Left ventricle myocardium inferior (tissue), 1 donor: ENCODE measurements at regions not wholly inside any gene's neighbourhood (a gene's known extent, or its start where the extent isn't known, plus 50 kb on each side); places are given as distances from the start of the nearest gene placed in this dataset.

ENCODE experiments used
- DNase-seq: peaks from one replicate; pipeline ENCODE4 v3.0.0-alpha.2; 2020
- H3K27ac ChIP-seq: fragments of 200-600 bp; replicated peaks from 2 replicates; pipeline ENCODE4 v1.8.0; 2021
- H3K27me3 ChIP-seq: fragments of 200-600 bp; 2 replicates; pipeline ENCODE4 v1.8.0; 2021; ENCODE audit warnings: low read depth
- H3K36me3 ChIP-seq: fragments of 200-600 bp; 2 replicates; pipeline ENCODE4 v1.8.0; 2021
- H3K4me1 ChIP-seq: fragments of 200-600 bp; 2 replicates; pipeline ENCODE4 v1.8.0; 2021
- H3K4me3 ChIP-seq: fragments of 200-600 bp; 2 replicates; pipeline ENCODE4 v1.8.0; 2021; ENCODE audit warnings: mild to moderate bottlenecking, moderate library complexity
- H3K9me3 ChIP-seq: fragments of 200-600 bp; replicated peaks from 2 replicates; pipeline ENCODE4 v1.8.0; 2021
- intact Hi-C: fragments of 100-400 bp; cut with micrococcal nuclease; formaldehyde crosslinking; loops from one replicate; pipeline ENCODE4 v1.11.0; 2022
- TF ChIP-seq, protein P1 (sequence below): fragments of 200-600 bp; IDR thresholded peaks from 2 replicates; pipeline ENCODE4 v1.8.0; 2021; ENCODE audit warnings: antibody characterized with exemption, mild to moderate bottlenecking, borderline replicate concordance
- donor health status: DM: no; HTN: yes; CAD: no; lungs with severe emphysema.

GRCh38 chr5:167839065-167839464 lies 452.4 kb upstream of the WWC1 start:
- no peaks in the 10 kb centered on the region for H3K27me3 ChIP-seq
- peaks cover 5% of the 10 kb centered on the region for H3K9me3 ChIP-seq
- H3K27ac ChIP-seq: no peak overlapping the region
- DNase-seq: no peak
- no peak overlapping the region for H3K4me3 ChIP-seq
- H3K36me3 ChIP-seq: no peaks in the 10 kb centered on the region
- TF ChIP-seq, protein P1, sequence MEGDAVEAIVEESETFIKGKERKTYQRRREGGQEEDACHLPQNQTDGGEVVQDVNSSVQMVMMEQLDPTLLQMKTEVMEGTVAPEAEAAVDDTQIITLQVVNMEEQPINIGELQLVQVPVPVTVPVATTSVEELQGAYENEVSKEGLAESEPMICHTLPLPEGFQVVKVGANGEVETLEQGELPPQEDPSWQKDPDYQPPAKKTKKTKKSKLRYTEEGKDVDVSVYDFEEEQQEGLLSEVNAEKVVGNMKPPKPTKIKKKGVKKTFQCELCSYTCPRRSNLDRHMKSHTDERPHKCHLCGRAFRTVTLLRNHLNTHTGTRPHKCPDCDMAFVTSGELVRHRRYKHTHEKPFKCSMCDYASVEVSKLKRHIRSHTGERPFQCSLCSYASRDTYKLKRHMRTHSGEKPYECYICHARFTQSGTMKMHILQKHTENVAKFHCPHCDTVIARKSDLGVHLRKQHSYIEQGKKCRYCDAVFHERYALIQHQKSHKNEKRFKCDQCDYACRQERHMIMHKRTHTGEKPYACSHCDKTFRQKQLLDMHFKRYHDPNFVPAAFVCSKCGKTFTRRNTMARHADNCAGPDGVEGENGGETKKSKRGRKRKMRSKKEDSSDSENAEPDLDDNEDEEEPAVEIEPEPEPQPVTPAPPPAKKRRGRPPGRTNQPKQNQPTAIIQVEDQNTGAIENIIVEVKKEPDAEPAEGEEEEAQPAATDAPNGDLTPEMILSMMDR: no peak
- no peaks in the 10 kb centered on the region for H3K4me1 ChIP-seq
- intact Hi-C loops: no loop called here

DNA sequence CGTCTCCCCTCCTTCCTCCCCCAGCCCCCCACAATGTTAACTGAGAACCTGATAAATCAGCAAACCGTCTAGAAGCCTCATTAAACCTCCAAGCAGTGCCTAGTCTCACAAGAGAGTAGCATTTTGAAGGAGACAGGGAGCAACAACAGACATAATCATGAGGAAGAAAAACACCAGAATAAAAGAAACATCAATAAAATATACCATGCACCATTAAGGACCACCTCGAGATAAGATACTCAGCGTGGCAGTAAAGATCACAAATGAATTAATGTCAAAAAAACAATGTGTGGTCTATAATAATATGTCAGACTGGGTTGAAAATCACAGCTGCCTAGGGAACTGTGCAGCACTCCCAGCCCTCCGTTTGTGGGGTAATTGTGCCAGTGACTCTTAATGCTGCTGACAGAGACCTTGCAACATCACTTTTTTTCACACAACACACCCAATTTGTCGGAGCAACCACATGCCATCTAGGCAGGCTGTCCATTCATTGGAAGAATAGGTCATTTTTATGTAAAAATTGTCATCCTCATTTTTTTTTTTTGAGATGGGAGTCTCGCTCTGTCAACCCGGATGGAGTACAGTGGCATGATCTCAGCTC lies 450.8 kb upstream of the WWC1 start:
- DNase-seq: no peak
- Histone ChIP-seq H3K4me1 (no peaks in the 10 kb centered on the region), H3K27me3 (no peaks in the 10 kb centered on the region), H3K36me3 (no peaks in the 10 kb centered on the region), H3K27ac (no peak overlapping the region), H3K4me3 (no peak overlapping the region), H3K9me3 (peaks cover 5% of the 10 kb centered on the region)
- TF ChIP-seq, protein P1: no peak
- intact Hi-C loops: no loop called here

DNA sequence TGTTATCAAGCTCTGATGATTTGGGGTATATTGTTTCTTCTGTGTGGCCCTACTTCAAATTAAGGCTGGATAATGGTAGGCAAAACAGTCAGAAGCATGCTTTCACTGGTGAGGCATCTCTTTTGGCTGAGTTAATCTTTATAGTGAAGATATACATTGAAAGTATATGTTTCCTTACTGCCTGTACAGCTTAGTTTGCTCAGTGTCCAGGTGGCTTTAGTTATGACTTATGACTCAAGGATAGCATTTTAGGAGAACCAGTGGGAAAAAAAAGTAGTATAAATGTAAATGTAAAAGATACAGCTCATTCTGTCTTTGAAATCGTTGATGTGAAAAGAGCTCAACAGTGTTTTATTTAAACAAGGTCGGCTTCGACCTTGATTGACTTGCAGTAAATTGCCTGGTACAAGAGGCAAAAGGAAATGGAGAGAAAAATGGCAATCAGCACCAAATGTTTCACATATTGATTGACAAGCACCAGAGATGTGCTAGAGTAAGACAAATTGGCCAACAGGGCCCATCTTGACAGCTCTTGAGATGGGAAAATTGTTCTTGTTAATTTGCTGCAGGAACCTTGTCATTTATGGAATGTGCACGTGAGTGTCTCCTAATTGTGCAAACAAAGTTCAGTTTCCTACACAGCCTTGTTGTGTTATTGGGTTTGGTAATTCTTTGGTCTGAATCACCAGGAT lies 447.4 kb upstream of the WWC1 start:
- no peak for DNase-seq
- Histone ChIP-seq H3K36me3 (no peaks in the 10 kb centered on the region), H3K27ac (no peak overlapping the region), H3K4me1 (no peaks in the 10 kb centered on the region), H3K9me3 (no peaks in the 10 kb centered on the region), H3K27me3 (no peaks in the 10 kb centered on the region), H3K4me3 (no peak overlapping the region)
- intact Hi-C loops: no loop called here
- TF ChIP-seq, protein P1: no peak

GRCh38 chr5:167845952-167846351 lies 445.5 kb upstream of the WWC1 start:
- Histone ChIP-seq H3K27me3 (no peaks in the 10 kb centered on the region), H3K36me3 (no peaks in the 10 kb centered on the region), H3K27ac (no peak overlapping the region), H3K4me3 (no peak overlapping the region), H3K4me1 (no peaks in the 10 kb centered on the region), H3K9me3 (no peaks in the 10 kb centered on the region)
- TF ChIP-seq, protein P1: no peak
- intact Hi-C loops: no loop called here
- no peak for DNase-seq

DNA sequence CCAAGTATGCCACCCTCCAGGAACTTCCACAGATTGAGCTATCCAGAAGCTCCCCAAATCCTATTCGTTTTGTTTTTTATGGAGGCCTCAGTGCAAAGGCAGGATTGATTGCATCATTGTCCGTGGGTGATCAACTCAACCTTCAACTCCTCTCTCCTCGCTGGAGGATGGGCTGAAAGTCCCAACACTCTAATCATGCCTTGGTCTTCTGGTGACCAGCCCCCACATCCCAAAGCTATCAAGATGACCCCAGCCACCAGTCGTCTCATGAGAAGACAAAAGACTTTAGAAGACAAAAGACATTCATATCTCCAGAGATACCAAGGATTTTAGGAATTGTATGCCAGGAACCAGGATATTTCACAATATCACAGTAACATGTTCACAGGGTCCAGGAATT lies 441.6 kb upstream of the WWC1 start:
- H3K27ac ChIP-seq: no peak overlapping the region
- TF ChIP-seq, protein P1: no peak
- H3K36me3 ChIP-seq: no peaks in the 10 kb centered on the region
- no peak overlapping the region for H3K4me3 ChIP-seq
- no peak for DNase-seq
- no peaks in the 10 kb centered on the region for H3K4me1 ChIP-seq
- peaks cover under 1% of the 10 kb centered on the region for H3K27me3 ChIP-seq
- no peaks in the 10 kb centered on the region for H3K9me3 ChIP-seq
- intact Hi-C loops: no loop called here
